HUES6 (cell line): ENCODE measurements at regions not wholly inside any gene's neighbourhood (a gene's known extent, or its start where the extent isn't known, plus 50 kb on each side); places are given as distances from the start of the nearest gene placed in this dataset.
A peak's percentile ranks its signal among the peaks of the same experiment; 100 is the strongest.
"Not testable (repeated sequence)": the region's sequence is repeated elsewhere in the genome, so short reads cannot be mapped to it uniquely, and the experiment has no call there.

Experiments
- H3K27ac ChIP-seq: 2 replicates; pipeline ENCODE4 v1.7.0; 2013; ENCODE audit warnings: low read depth, mild to moderate bottlenecking, low read length, inconsistent platforms
- H3K27me3 ChIP-seq: 2 replicates; pipeline ENCODE4 v1.6.1; 2013; ENCODE audit warnings: low read length; ENCODE audit not compliant: control insufficient read depth, insufficient read depth
- H3K36me3 ChIP-seq: 2 replicates; pipeline ENCODE4 v1.6.1; 2013; ENCODE audit warnings: low read length; ENCODE audit not compliant: control insufficient read depth, insufficient read depth
- H3K4me1 ChIP-seq: 2 replicates; pipeline ENCODE4 v1.6.1; 2013; ENCODE audit warnings: low read length; ENCODE audit not compliant: control insufficient read depth, insufficient read depth
- H3K4me3 ChIP-seq: 2 replicates; pipeline ENCODE4 v1.5.1; 2013; ENCODE audit warnings: low read depth, low read length
- H3K9ac ChIP-seq: one replicate; pipeline ENCODE4 v1.6.1; 2013; ENCODE audit warnings: mild to moderate bottlenecking, low read length
- H3K9me3 ChIP-seq: 2 replicates; pipeline ENCODE4 v1.6.1; 2013; ENCODE audit warnings: low read depth, low read length; ENCODE audit not compliant: control insufficient read depth, insufficient read depth

DNA sequence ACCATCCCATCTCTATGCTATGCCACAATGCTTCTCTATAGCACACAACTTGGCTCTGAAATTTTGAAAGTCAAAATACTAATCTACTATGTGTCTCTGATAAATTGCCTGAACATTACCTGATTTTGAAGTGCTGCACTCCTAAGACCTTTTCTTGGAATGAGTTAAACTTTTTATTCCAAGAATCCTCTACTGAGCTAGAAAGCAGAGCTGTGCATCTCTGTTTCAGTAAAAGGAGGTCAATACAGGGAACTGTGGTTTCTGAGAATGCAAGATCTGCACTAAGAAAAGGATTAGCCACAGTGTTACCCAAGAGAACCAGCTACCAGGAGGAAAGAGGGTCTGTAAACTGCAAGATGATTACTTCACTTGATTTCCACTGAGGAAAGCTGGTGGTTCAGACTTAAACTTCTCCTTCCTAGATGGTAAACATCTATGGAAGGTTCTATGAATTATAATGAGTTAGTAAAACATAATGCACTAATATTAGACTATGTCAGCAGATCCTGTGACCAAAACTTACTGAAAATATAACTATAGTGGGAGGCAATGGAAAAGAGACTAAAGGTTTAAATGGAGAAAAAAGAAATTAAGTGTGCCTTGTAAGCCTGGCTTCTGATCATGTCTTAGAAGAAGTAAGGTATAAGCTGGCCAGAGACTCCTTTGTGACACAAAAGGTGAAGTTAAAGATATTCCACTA, 588.0 kb upstream of the DEFB115 start:
- not testable (repeated sequence) for H3K4me1 ChIP-seq, H3K9ac ChIP-seq, H3K27me3 ChIP-seq, H3K36me3 ChIP-seq, H3K4me3 ChIP-seq, H3K27ac ChIP-seq
- H3K9me3 ChIP-seq: peaks cover 14% of the 10 kb centered on the region; the same call in 1 of the 2 replicates

- not testable (repeated sequence) for H3K4me1 ChIP-seq, H3K27ac ChIP-seq, H3K36me3 ChIP-seq, H3K9ac ChIP-seq, H3K4me3 ChIP-seq, H3K27me3 ChIP-seq
- H3K9me3 ChIP-seq: peaks cover 14% of the 10 kb centered on the region; the same call in 1 of the 2 replicates
Observed at GRCh38 chr20:30671120-30671519, 586.3 kb upstream of the DEFB115 start.

- not testable (repeated sequence) for H3K9me3 ChIP-seq, H3K4me1 ChIP-seq, H3K4me3 ChIP-seq, H3K27ac ChIP-seq, H3K9ac ChIP-seq, H3K36me3 ChIP-seq, H3K27me3 ChIP-seq
Observed at GRCh38 chr20:30675988-30676564, 581.4 kb upstream of the DEFB115 start.

DNA sequence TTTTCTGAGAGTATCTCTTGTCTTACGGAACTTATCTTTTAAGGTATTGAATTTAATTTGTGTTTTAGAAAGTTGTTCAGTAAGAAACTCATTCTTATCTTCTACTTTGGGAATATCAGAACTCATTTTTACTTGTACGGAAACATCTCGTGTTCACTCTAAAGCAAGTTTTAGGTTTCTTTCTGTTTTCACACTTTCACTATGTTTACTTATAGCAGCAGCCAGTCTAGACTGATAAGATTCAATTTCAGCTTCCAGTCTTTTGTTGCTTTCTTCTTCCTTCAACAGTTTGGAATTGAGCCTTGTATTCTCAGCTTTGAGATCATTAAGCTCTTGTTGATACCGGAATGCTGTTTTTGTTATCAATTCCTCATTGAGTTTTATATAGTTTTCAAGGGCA, 575.2 kb upstream of the DEFB115 start:
- not testable (repeated sequence) for H3K36me3 ChIP-seq, H3K4me1 ChIP-seq, H3K27me3 ChIP-seq, H3K4me3 ChIP-seq, H3K9ac ChIP-seq, H3K9me3 ChIP-seq, H3K27ac ChIP-seq

DNA sequence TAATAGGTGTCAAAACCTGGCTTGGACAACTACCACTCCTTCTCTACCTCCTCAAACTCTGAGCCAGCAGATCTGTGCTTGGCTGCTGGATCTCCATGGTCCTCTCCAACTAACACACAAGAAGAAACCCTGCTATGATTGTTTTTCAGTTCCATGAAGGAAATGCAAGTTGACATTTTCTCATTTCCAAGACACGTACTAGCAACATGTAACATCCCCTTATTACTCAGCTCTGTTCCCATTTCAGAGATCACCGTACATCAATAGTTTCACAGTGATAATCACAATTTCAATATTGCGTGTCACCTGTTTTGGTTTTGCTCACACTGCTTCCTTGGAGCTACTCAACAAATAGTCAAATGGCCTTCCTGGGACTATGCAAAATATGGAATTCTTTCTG, 544.6 kb upstream of the DEFB115 start:
- not testable (repeated sequence) for H3K4me3 ChIP-seq, H3K27ac ChIP-seq, H3K4me1 ChIP-seq, H3K9me3 ChIP-seq, H3K9ac ChIP-seq, H3K36me3 ChIP-seq, H3K27me3 ChIP-seq

- not testable (repeated sequence) for H3K9ac ChIP-seq, H3K9me3 ChIP-seq, H3K4me1 ChIP-seq, H3K27me3 ChIP-seq, H3K27ac ChIP-seq, H3K36me3 ChIP-seq, H3K4me3 ChIP-seq
Observed at GRCh38 chr20:30719415-30720199, 537.9 kb upstream of the DEFB115 start.

DNA sequence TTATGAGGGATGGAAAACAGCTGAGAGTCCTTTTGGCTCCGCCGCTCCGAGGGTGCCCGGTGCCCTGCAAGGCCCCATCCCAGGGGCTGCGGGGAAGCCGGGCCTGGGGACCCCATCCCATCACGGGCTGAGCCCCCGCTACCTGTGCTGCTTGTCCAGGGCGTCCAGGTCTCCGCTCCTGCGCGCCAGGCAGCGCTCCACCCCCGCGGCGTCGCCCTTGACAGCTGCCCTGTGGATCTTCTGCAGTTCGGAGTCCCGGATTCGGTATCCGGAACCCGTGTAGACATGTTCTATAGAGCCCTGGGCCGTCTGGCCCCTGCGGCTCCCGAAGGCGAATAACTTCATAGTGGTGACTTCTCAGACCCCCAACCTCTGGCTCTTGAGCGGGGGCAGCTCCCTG, 534.0 kb upstream of the DEFB115 start:
- H3K9me3 ChIP-seq: peaks cover 13% of the 10 kb centered on the region; the same call in 1 of the 2 replicates
- H3K36me3 ChIP-seq, H3K9ac ChIP-seq, H3K27ac ChIP-seq, H3K4me1 ChIP-seq, H3K27me3 ChIP-seq: not testable (repeated sequence)
- peak overlapping the region; percentile 35; the same call in 1 of the 2 replicates for H3K4me3 ChIP-seq

DNA sequence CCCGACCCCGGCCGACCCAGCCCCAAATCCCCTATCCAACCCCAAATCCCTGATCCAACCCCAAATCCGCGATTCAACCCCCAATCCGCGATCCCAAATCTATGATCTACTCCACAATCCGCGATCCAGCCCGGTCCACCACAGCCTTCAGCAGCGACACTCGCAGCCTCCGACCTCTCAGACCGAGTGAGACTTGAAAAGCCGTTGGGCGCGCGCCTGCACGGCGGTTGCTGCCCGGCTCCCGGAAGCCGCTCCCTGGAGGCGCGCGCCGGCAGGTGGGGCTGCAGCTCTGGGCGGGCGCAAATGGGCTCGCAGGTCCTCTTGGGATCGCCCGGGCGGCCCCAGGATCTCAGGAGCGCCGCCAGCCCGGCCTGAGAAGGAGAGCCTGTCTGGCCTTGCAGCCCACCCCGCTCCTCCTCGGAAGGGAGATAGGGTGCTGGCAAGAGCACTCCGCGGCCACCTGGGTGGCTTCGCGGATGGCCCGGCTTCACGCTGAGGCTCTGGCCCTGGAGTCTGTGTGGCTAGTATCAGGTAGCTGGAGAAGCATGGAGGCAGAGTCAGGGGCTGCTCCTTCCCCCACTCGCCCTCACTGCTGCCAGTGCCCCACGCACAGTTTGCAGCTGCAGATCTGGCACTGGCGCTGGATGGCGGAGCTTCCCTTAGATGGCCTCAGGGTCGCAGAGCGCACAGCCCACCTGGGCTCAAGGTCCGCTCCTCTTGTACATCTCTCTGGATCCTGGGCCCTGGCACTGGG, 533.4 kb upstream of the DEFB115 start:
- H3K9ac ChIP-seq, H3K4me3 ChIP-seq, H3K27me3 ChIP-seq, H3K4me1 ChIP-seq, H3K27ac ChIP-seq, H3K36me3 ChIP-seq: not testable (repeated sequence)
- peaks cover 19% of the 10 kb centered on the region; the same call in 1 of the 2 replicates for H3K9me3 ChIP-seq

- peaks cover 19% of the 10 kb centered on the region; the same call in 1 of the 2 replicates for H3K9me3 ChIP-seq
- not testable (repeated sequence) for H3K4me3 ChIP-seq, H3K9ac ChIP-seq, H3K27me3 ChIP-seq, H3K36me3 ChIP-seq, H3K4me1 ChIP-seq, H3K27ac ChIP-seq
Observed at GRCh38 chr20:30724688-30725074, 532.8 kb upstream of the DEFB115 start.

GRCh38 chr20:30725188-30725587, 532.3 kb upstream of the DEFB115 start:
- H3K9me3 ChIP-seq: peaks cover 19% of the 10 kb centered on the region; the same call in 1 of the 2 replicates
- not testable (repeated sequence) for H3K27me3 ChIP-seq, H3K36me3 ChIP-seq, H3K4me1 ChIP-seq, H3K27ac ChIP-seq, H3K9ac ChIP-seq, H3K4me3 ChIP-seq
